Natural killer cell (primary cell): ENCODE measurements at regions not wholly inside any gene's neighbourhood (a gene's known extent, or its start where the extent isn't known, plus 50 kb on each side); places are given as distances from the start of the nearest gene placed in this dataset.

Experiments used
- ATAC-seq, 3 donors: fragments of 150-1000 bp in 2 of 3; fragments of 200-7000 bp in 1 of 3; cut with Tn5 transposase; 1 replicate in 1 of 3; 2 replicates in 2 of 3; pipeline ENCODE4 v1.10.0; 2021; ENCODE audit warnings: mild to moderate bottlenecking in 2 of 3, moderate library complexity in 2 of 3
- DNase-seq, 2 donors: peaks; one replicate each; pipeline versions ENCODE4 v3.0.0 to v3.0.0-alpha.2; 2013 to 2021; ENCODE audit warnings: mixed read lengths in 1 of 2
- H3K27ac ChIP-seq: one replicate; pipeline ENCODE4 v1.5.1; 2013; ENCODE audit warnings: mild to moderate bottlenecking, low read length
- H3K27me3 ChIP-seq: one replicate; pipeline ENCODE4 v1.6.1; 2013; ENCODE audit warnings: low read length; ENCODE audit not compliant: control insufficient read depth, insufficient read depth
- H3K36me3 ChIP-seq: one replicate; pipeline ENCODE4 v1.6.1; 2013; ENCODE audit warnings: low read length; ENCODE audit not compliant: control insufficient read depth, insufficient read depth
- H3K4me1 ChIP-seq: one replicate; pipeline ENCODE4 v1.6.1; 2013; ENCODE audit warnings: low read length; ENCODE audit not compliant: control insufficient read depth, insufficient read depth
- H3K4me3 ChIP-seq: one replicate; pipeline ENCODE4 v1.5.1; 2013; ENCODE audit warnings: low read length
- H3K9me3 ChIP-seq: one replicate; pipeline ENCODE4 v1.6.1; 2013; ENCODE audit warnings: low read length; ENCODE audit not compliant: control insufficient read depth, insufficient read depth
- H3K27ac Mint-ChIP-seq, 2 donors: one replicate each; pipeline ENCODE4 v1.8.0; 2022; ENCODE audit warnings: mild to moderate bottlenecking in 2 of 2, mixed read lengths in 2 of 2, moderate library complexity in 1 of 2
- H3K27me3 Mint-ChIP-seq, 2 donors: one replicate each; pipeline ENCODE4 v1.8.0; 2022; ENCODE audit warnings: low read depth in 2 of 2, mixed read lengths in 2 of 2
- H3K36me3 Mint-ChIP-seq: one replicate; pipeline ENCODE4 v1.8.0; 2022; ENCODE audit warnings: mixed read lengths
- H3K4me1 Mint-ChIP-seq, 2 donors: one replicate each; pipeline ENCODE4 v1.8.0; 2022; ENCODE audit warnings: mixed read lengths in 2 of 2
- H3K4me3 Mint-ChIP-seq: one replicate; pipeline ENCODE4 v1.8.0; 2022; ENCODE audit warnings: mild to moderate bottlenecking, moderate library complexity, mixed read lengths
- H3K9me3 Mint-ChIP-seq, 2 donors: one replicate each; pipeline ENCODE4 v1.8.0; 2022; ENCODE audit warnings: mixed read lengths in 2 of 2
- WGBS: methylation state at CpG from one replicate; pipeline ENCODE4 v1.1.7; 2013; ENCODE audit warnings: missing lambda C conversion rate; ENCODE audit not compliant: insufficient coverage; 5-methylcytosine and 5-hydroxymethylcytosine counted together
- intact Hi-C: fragments of 100-400 bp; cut with micrococcal nuclease; formaldehyde crosslinking; loops from one replicate; pipeline ENCODE4 v1.14.2; 2022
- TF ChIP-seq, protein P1 (sequence below): fragments of 200-600 bp; IDR thresholded peaks from one replicate; pipeline ENCODE4 v1.8.0; 2022; ENCODE audit warnings: antibody characterized with exemption

GRCh38 chr6:138032571-138032970 lies 74.6 kb downstream of the PERP start:
- H3K9me3 Mint-ChIP-seq: no peaks in the 10 kb centered on the region
- Histone ChIP-seq H3K27me3 (no peaks in the 10 kb centered on the region), H3K9me3 (no peaks in the 10 kb centered on the region), H3K27ac (no peak overlapping the region), H3K36me3 (no peaks in the 10 kb centered on the region), H3K4me1 (no peaks in the 10 kb centered on the region), H3K4me3 (no peak overlapping the region)
- 100% methylated on average over 3 of the region's 3 CpGs for WGBS
- H3K4me3 Mint-ChIP-seq: no peak overlapping the region
- H3K4me1 Mint-ChIP-seq: no peaks in the 10 kb centered on the region
- H3K27ac Mint-ChIP-seq: no peak overlapping the region
- TF ChIP-seq, protein P1, sequence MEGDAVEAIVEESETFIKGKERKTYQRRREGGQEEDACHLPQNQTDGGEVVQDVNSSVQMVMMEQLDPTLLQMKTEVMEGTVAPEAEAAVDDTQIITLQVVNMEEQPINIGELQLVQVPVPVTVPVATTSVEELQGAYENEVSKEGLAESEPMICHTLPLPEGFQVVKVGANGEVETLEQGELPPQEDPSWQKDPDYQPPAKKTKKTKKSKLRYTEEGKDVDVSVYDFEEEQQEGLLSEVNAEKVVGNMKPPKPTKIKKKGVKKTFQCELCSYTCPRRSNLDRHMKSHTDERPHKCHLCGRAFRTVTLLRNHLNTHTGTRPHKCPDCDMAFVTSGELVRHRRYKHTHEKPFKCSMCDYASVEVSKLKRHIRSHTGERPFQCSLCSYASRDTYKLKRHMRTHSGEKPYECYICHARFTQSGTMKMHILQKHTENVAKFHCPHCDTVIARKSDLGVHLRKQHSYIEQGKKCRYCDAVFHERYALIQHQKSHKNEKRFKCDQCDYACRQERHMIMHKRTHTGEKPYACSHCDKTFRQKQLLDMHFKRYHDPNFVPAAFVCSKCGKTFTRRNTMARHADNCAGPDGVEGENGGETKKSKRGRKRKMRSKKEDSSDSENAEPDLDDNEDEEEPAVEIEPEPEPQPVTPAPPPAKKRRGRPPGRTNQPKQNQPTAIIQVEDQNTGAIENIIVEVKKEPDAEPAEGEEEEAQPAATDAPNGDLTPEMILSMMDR: no peak
- peaks cover 21 to 33% of the 10 kb centered on the region in 2 donors for H3K27me3 Mint-ChIP-seq
- ATAC-seq (no peak), DNase-seq (no peak)
- intact Hi-C loops: no loop called here
- H3K36me3 Mint-ChIP-seq: no peaks in the 10 kb centered on the region

DNA sequence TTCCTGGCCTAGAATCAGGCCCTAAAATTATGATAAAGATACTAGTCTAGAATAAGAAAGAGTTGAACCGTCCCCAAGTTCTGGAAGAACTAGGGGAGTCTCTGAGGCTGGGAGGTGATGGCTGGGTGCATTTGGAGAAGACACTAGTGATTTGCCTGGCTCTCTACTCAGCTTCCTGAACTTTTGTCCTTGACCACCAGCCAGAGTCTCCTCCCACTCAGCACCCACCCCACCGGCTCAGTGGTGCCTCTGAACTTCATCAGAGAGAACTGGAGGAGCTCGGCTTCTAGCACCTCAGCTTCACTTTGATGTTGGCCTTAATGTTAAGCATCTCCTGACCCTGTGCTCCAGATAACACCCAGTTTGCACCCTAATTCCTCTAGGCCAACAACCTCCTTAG lies 73.0 kb downstream of the PERP start:
- H3K4me3 Mint-ChIP-seq: no peak overlapping the region
- no peak overlapping the region for H3K4me3 ChIP-seq
- no peak overlapping the region for H3K27ac ChIP-seq
- no peaks in the 10 kb centered on the region for H3K9me3 ChIP-seq
- no peak for ATAC-seq
- TF ChIP-seq, protein P1: no peak
- H3K36me3 Mint-ChIP-seq: no peaks in the 10 kb centered on the region
- H3K36me3 ChIP-seq: no peaks in the 10 kb centered on the region
- DNase-seq: no peak
- no peaks in the 10 kb centered on the region for H3K4me1 Mint-ChIP-seq
- no peak overlapping the region for H3K27ac Mint-ChIP-seq
- H3K9me3 Mint-ChIP-seq: no peaks in the 10 kb centered on the region
- intact Hi-C loops: no loop called here
- no peaks in the 10 kb centered on the region for H3K4me1 ChIP-seq
- H3K27me3 ChIP-seq: no peaks in the 10 kb centered on the region
- peaks cover 11 to 31% of the 10 kb centered on the region in 2 donors for H3K27me3 Mint-ChIP-seq
- 96% methylated on average over 3 of the region's 3 CpGs for WGBS

DNA sequence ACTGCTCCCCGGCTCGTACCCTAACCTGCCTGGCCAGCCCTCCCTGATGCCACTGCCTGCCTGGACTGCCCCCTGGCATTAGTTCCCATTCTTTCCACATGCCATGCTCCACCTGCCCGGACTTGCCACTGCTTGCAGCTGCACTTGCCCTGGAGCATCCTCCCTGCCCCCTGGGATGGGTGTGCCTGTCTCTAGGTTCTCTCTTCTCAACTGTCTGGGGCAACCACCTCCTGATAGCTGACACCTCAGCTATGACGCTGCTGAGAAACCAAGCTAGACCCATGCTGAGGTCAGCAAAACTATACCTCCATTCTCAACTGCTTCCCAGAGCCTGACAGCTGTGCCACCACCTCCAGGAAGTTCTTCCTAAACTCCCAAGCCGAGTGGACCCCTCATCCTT lies 72.1 kb downstream of the PERP start:
- H3K27ac Mint-ChIP-seq: no peak overlapping the region
- Histone ChIP-seq H3K9me3 (no peaks in the 10 kb centered on the region), H3K36me3 (no peaks in the 10 kb centered on the region), H3K4me3 (no peak overlapping the region), H3K27me3 (no peaks in the 10 kb centered on the region), H3K4me1 (no peaks in the 10 kb centered on the region), H3K27ac (no peak overlapping the region)
- DNase-seq (no peak), ATAC-seq (no peak)
- H3K27me3 Mint-ChIP-seq: peaks cover 10 to 29% of the 10 kb centered on the region in 2 donors
- TF ChIP-seq, protein P1: no peak
- intact Hi-C loops: no loop called here
- H3K9me3 Mint-ChIP-seq: no peaks in the 10 kb centered on the region
- H3K4me1 Mint-ChIP-seq: no peaks in the 10 kb centered on the region
- no peak overlapping the region for H3K4me3 Mint-ChIP-seq
- 86% methylated on average over 5 of the region's 5 CpGs for WGBS
- no peaks in the 10 kb centered on the region for H3K36me3 Mint-ChIP-seq

- 84% methylated on average over 5 of the region's 5 CpGs for WGBS
- no peak for ATAC-seq
Observed at GRCh38 chr6:138036111-138036510, 71.1 kb downstream of the PERP start.

More at GRCh38 chr6:138036111-138036510, 71.1 kb downstream of the PERP start:
- DNase-seq: no peak
- H3K4me1 ChIP-seq: no peaks in the 10 kb centered on the region
- Mint-ChIP-seq H3K9me3 (no peaks in the 10 kb centered on the region), H3K27me3 (peaks cover 8 to 25% of the 10 kb centered on the region in 2 donors), H3K36me3 (no peaks in the 10 kb centered on the region), H3K27ac (no peak overlapping the region), H3K4me3 (no peak overlapping the region), H3K4me1 (no peaks in the 10 kb centered on the region)
- TF ChIP-seq, protein P1: no peak
- no peak overlapping the region for H3K27ac ChIP-seq
- H3K27me3 ChIP-seq: no peaks in the 10 kb centered on the region
- H3K4me3 ChIP-seq: no peak overlapping the region
- intact Hi-C loops: no loop called here
- H3K9me3 ChIP-seq: no peaks in the 10 kb centered on the region
- H3K36me3 ChIP-seq: no peaks in the 10 kb centered on the region
